Hypothalamus (tissue), 51 donors: ENCODE measurements at regions not wholly inside any gene's neighbourhood (a gene's known extent, or its start where the extent isn't known, plus 50 kb on each side); places are given as distances from the start of the nearest gene placed in this dataset.
A peak's percentile ranks its signal among the peaks of the same experiment; 100 is the strongest.
"Not testable (repeated sequence)": the region's sequence is repeated elsewhere in the genome, so short reads cannot be mapped to it uniquely, and the experiment has no call there.

Experiments used
- DNase-seq, 51 donors: peaks; one replicate each; lab custom pipeline; 2025; lab: John Stamatoyannopoulos, UW

DNA sequence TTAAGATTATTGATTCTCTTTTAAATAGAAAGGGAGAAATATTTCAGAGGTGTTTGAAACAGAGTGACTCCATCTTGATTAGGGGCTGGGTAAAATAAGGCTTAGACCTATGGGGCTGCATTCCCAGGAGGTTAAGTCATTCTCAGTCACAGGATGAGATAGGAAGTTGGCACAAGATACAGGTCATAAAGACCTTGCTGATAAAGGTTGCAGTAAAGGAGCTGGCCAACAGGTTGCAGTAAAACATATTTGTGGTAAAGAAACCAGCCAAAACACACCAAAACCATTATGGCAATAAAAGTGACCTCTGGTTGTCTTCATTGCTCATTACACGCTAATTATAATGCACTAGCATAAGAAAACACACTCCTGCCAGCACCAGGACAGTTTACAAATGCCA is 165.0 kb downstream of the SPIN4 start:
- no peak for DNase-seq

DNA sequence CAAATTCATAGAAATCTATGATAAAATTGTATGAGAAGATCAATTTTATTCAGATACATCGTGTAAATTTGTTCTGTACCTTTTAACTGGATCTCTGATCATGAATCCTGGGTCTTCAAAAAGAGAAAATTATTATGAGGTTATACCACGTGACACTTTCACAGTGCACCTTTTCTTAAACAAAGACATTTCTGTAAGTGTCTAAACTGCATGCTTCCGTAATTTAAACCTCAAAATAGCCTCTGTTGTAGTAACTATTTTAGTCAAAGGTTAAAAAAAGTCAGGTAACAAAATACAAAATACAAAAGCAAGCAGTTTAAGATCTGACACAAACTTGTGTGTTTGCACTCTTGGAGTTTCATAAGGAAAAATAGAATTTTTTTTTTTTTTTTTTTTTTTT is 171.3 kb downstream of the SPIN4 start:
- not testable (repeated sequence) for DNase-seq

DNA sequence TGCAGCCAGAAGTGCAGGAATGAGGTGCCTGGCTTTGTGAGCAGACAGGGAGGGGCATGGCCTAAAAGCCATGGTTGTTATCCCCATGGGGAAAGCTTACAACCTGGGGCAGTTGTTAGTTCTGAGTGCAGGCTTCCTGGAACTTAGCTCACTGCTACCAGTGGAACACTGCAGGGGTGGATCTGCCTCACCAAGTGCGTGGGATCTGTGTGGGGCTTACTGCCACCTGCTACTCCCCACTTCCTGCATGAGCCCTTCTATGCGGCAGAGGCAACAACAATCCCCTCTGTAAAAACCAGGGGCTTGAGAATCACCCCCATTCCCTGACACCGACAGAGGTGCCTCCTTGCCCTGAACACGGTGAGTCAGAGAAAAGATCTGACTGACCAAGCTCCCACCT is 174.6 kb downstream of the SPIN4 start:
- not testable (repeated sequence) for DNase-seq

DNA sequence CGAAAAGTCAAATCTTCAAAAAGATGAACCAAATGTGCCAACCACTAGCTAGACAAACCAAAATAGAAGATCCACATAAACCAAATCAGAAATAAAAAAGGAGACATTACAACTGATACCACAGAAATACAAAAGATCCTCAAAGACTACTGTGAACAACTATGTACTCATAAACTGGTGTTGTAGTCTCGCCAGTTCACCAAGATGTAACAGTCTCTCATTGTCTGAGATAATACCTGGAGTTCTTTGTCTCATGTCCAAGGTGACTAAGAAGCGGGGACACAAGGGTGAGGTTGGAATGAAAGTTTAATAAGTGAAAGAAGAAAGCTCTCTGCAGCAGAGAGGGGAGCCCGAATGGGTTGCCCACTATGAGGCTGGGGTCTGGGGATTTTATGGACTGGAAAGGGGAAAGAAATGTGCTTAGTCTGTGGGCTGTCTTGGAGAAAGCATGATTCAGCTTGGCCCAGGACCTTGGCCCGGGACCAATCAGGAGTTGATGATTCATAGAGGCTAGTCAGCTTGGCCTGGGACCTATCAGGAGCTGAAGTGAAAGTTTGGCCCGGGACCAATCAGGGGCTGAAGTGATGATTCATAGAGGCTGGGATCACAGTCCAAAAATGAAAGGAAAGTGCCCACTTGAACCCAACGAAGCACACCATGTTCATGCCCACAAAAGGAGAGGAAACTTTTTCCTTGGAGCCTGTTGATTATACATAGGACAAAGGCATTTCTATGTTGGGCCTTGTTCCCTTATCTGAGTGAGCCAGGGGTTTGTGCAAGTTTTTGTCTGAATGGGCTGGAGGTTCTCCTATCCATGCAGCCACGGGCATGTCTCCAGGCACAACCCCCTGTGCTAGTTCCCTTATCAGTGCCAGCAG is 177.1 kb downstream of the SPIN4 start:
- not testable (repeated sequence) for DNase-seq

DNA sequence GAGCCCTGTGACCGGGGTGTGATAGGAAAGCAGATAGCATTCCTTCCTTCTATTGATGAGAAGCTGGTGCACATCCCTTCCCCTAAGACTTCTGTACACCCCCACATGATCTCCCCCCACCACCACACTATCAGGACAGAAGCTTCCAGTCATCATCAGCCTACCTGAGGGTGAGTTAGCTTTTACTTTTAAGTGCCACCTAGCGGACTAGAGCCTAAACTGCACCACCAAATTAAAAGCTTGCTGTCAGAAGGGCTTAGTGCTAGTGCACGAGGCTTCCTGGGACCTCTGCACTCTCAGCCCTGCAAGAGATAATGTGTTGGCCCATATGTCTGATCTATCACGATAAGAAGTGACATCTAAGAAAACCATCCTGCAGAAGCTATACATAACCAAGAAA is 181.7 kb downstream of the SPIN4 start:
- DNase-seq: not testable (repeated sequence)

DNA sequence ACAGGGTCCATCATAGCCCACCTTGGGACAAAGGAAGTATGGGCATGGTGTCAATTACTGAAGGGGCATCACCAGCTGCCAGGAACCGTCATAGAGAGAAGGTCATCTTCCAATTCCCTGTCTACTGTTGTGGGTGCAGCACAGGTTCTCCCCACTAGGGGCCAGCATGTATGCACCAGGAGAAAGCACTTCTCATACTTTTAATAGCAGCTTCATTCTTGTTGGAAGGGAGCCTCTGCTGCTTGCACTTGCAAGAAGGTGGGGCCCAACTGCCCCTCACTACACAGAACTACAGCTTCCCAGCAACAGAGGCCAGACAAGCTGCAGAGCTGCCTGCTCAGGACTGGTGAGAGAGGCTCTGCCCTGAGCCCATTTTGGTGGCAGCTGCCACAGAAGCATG is 182.2 kb downstream of the SPIN4 start:
- DNase-seq: not testable (repeated sequence)

DNA sequence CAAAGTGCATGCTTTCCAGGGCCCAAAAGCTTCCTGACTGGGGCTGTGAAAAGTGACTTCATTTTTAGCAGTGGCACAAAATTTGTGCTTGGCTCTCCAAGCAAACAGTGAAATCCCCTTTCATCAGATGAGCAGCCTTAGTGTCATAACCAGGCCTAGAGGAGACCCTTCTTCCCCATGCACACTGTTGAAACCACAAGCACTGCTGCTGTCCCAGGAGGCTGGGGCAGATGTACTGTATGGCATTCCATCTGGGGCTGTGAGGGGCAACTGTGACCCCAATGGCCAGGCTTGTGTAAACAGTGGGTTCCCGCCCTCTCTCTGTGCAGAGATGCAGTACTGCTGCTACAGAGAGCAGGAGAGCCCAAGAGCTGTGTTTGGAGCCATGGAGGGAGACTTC is 184.1 kb downstream of the SPIN4 start:
- not testable (repeated sequence) for DNase-seq

DNA sequence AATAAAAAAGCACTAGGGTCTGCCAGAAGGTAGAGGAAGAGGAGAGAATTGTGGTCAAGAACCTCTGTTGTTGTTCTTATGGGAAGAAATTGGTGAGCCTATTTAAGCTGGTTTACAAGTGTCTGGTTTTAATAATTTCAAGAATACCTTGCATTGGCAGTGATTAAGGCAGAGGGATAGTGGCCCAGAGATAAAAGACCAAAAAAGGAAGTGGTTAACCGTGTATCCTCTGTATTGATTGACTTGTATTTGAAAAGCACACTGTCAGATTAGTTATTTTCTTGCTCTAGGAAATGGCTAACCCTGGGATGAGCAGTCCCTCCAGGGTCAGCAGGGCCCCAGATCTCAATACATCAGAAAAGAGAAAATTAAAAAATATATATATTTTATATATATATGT is 190.1 kb downstream of the SPIN4 start:
- not testable (repeated sequence) for DNase-seq

DNA sequence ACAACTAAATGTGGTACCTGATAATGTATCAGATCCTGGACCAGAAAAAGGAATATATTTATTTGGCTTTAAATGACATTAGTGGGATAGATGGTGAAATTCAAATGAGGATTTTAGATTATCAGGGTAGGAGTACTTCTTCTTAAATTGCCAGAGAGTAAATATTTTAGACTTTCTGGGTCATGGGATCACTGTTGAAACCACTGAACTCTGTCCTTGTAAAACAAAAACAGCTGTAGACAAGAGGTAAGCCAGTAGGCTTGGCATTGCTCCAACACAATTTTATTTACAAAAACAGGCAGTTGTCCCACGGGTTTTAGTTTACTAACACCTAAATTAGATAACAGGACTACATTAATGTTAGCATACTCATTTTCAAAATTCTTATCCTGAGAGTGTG is 190.8 kb downstream of the SPIN4 start:
- not testable (repeated sequence) for DNase-seq

DNA sequence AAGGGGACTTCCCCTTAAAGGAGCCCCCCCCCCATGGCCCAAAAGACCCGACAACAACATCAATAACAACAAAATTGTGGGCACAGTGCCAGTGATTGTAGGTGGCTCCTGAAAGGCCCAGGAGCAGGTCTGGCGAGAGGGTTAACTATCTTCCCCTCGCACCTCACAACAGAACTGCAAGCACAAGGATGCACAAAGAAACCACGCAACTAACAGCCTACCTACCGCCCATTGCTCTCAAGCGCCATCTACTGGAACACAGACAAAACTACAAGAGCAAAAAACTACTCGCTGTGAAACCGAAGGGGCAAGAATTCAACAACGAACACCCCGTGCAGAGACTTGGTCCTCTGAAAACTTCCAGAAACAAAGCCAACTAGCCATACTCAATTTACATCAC is 205.6 kb downstream of the SPIN4 start:
- DNase-seq: not testable (repeated sequence)

DNA sequence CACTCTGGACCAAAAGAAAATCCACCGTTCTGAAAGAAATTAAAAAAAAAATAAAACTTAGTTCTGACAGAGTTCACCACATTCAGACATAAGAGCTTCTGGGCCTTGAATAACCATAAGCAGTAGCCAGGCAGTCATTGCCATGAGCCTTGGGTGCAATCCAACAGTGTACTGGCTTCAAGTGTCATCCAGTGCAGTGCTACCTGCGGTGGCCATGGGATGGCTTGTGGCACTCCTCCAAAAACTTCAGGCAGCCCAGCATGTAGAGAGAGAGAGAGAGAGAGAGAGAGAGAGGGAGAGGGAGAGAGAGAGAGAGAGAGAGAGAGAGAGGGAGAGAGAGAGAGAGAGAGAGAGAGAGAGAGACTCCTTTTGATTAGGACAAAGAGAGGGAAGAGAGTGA is 208.5 kb downstream of the SPIN4 start:
- DNase-seq: not testable (repeated sequence)

DNA sequence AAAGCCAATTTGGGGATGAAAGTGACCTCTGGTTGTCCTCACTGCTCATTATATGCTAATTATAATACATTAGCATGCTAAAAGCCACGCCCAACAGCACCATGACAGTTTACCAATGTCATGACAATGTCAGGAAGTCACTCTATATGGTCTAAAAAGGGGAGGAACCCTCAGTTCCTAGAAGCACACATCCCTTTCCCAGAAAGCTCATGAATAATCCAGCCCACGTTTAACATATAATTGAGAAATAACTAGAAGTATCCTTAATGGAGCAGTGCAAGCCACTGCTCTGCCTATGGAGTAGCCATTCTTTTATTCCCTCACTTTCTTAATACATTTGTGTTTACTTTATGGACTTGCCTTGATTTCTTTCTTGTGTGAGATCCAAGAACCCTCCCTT is 215.3 kb downstream of the SPIN4 start:
- DNase-seq: not testable (repeated sequence)

DNA sequence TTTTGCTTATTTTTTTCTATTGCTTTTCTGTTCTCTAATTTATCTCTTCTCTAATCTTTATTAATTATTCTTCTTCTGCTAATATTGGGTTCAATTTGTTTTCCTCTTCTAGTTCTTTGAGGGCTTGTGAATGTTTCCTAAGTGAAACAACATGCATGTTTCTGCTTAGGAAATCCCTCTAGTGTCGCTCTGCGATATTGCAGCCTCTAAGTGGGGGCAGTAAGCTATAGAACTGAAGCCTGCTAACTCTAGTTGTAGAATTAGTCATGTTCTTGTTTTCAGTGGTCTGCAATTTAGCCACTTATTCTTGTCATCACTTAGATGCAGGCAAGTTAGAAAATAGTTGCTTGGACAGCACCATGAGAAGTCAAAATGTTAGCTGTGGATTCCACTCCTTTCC is 222.6 kb downstream of the SPIN4 start:
- peak in 3 of 51 donors; percentile 0 for DNase-seq

DNA sequence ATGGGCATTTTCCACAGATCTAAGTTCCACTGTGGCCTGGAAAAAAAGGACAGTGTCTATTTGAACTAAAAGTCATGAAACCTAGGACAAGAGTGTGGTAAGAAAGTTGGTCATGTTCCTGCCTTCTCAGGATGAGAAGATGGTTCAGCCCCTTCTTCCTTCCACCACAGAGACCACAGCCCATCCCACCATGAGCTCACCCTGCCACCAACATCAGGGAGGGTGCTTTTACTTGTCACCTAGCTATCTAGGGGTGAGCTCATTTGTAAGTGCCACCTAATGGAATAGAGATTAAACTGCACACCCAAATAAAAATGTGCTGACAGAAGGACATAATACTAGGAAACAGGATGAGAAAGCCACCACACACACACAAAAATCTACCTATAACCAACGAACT is 235.9 kb downstream of the SPIN4 start:
- DNase-seq: no peak

DNA sequence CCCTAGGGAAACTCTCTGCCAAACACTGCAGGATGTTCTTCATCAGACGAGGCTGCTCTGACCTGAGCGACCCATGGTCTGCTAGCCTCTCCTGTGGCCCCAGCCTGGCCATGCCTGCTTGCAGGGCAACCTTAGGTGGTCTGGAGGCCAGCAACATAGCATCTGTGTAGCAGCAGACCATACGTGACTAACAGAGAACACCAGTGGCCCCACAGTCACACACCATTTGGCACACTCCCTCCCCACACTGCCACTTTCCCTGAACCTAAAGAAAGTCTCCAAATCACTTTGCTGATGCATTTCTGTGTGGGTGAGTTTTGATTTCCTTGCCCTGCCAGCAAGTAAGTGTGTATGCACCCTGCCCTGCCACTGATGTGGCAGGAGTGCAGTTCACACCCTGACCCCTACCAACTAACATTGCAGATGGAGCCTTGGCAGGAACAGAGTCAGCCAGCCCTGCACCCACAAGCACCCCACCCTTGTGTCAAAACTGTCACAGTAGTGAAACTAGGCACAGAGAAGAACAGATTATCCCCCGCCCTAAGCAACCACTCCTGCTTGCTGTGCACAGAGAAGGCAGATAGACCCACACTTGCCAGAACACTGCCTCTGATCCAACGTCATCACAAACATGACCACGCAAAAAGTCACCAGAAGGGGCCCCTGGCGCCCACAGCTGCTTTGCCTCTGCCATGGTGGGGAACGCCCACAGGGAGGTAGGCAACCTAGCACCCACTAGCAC is 249.1 kb downstream of the SPIN4 start:
- no peak for DNase-seq

DNA sequence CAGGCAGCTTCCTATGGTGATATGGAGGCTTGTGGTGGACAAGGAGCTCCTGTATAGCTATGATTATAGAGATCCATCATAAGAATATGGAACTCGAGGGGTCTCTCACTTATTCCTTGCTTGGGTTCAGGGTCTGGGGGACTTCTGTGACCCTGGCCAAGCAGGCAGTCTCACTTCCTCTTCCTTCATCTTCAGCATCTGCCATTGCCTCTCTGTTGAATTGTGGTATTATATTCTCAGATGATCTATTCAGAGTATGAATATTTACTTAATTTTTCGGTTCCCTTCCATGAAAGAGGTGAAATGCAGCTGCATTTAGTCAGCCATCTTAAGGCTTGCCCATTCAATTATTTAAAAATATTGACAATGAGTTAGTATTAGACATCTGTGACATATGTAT is 292.9 kb downstream of the SPIN4 start:
- DNase-seq: no peak

DNA sequence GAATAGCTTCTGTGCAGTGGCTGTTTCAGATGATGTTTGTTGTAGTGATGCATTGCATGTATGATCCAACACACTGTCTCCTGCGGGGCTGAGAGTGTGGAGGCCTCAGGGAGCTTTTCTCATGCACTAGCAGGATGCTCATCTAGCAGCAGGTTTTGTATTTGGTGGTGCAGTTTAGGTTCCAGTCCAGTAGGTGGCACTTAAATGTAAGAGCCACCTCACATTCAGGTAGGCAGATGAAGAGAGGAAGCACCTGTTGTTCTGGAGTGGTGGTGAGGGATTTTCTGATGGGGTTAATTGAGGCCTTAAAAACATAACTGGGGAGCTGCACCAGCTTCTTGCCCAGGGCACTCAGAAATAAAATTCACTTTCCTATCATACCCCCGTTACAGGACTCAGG is 300.9 kb downstream of the SPIN4 start:
- no peak for DNase-seq

DNA sequence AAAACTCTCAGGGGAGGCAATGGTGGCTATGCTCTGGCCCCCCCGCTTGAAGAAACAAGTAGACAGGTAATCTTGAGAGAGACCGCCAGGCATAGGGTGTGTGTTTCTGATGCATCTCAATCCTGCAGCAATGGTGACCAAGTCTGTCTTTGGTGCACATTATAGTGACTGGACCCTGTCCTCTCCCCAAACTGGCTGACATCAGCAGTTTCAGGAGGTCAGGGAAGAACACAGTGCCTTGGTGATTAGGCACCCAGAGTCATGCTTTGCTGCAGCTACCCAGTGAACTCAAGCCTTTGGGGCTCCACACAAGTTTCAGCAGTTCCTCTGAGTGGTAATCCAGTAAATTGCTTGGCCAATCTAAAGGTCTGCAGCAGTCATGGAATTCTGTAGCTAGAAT is 318.3 kb downstream of the SPIN4 start:
- DNase-seq: no peak

DNA sequence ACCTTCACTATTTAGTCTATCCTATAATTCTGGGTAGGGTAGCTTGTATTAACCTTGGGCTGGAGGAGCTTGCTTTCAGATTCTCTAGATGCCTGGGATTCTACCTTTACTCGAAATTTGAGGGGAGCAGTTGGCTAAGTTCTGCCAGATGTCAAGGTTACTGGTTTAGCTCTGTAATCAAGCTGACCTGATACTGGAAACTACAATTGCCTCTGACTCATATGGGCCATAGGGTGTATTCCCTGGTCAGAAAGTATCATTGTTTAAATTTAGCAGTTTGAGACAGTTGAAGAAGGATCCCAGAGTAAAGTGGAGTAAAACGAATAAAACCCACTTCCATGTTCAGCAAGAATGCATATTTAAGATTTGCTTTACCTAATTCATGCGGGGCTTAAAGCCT is 337.6 kb downstream of the SPIN4 start:
- DNase-seq: no peak

DNA sequence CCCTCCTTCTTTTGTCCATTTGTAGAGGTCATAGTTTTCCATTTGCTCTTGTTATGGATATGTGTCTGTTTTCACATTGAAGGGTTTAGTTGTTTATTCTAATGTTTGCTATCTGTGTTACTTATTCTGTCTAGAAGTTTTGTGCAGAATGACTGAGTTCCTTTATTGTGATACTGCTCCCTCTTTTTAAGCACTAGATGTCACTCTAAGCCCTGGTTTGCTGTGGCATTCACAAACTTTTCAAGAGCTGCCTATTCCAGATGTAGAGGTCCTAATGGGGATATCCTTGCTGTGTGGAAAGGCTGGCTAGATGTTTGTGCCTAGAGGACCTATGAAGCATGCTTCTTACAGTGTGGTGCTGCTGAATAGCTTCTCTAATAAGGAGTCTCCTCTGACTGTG is 338.6 kb downstream of the SPIN4 start:
- no peak for DNase-seq

DNA sequence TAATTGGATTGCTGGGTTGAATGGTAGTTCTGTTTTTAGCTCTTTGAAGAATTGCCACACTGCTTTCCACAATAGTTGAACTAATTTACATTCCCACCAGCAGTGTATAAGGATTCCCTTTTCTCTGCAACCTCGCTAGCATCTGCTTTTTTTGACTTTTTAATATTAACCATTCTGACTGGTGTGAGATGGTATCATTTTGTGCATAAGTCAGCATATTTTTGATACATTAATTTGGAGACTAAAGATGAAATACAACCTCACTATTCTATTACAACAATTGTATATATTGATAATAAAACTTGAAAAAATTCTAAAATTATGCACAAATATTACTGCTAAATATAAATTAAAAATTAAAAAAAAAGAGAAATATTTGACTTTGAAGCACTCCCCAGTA is 350.9 kb downstream of the SPIN4 start:
- DNase-seq: not testable (repeated sequence)
